ENCODE measurements at regions not wholly inside any gene's neighbourhood (a gene's known extent, or its start where the extent isn't known, plus 50 kb on each side); places are given as distances from the start of the nearest gene placed in this dataset.

DNA sequence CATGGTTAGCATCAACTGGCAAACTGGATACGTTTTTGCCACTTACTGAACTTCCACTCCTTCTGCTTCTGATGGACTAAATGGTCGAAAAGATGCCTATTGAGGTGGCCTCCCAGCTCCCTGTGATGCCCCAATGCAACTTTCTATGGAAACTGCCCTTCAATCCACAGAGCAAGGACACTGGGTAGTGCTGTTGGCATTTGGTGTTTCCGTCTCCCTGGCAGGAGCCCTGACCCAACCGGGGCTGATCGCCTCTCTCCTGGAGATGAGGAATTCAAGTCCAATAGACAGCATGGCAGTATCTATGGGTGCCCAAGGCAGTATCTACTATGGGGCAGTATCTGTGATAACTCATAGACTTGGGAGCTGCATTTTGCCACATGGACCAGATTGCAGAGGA is 116.3 kb upstream of the IRX3 start:
- DNase-seq (no peak), ATAC-seq (no peak)
- no peak overlapping the region for H3K27ac Mint-ChIP-seq
- H3K4me1 Mint-ChIP-seq = peaks cover 0 to 2% (median 0%) of the 10 kb centered on the region in 4 donors
- POLR2A ChIA-PET = no interaction called here
- peaks cover 2 to 26% (median 18%) of the 10 kb centered on the region in 5 donors for H3K27me3 Mint-ChIP-seq
- H3K9me3 Mint-ChIP-seq = peaks cover 0 to 2% (median 0%) of the 10 kb centered on the region in 9 donors
- no peaks in the 10 kb centered on the region for H3K36me3 Mint-ChIP-seq
- H3K4me3 Mint-ChIP-seq = no peak overlapping the region

DNA sequence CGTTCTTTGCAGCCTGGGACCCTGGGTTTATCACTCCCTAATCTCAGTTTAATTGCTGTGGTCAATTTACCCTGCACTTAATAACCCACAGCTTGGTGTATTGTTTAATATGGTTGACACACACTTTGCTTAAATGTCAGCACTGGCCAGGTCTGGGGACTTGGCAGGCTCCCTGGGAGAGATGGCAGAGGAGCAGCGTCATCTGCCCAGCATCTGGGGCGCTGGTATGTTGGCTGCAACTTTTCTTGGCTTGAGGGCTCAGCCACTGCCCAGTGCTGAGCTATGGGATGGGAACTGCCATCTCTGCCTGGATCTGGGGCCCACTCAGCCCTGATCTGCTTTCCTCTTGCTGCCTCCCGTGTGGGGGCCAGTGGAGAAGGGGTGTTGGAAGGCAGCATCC is 115.7 kb upstream of the IRX3 start:
- no peak for ATAC-seq
- POLR2A ChIA-PET = no interaction called here
- no peak for DNase-seq
- Mint-ChIP-seq H3K4me3 (no peak overlapping the region), H3K27ac (no peak overlapping the region), H3K27me3 (peaks cover 2 to 28% (median 24%) of the 10 kb centered on the region in 5 donors), H3K36me3 (no peaks in the 10 kb centered on the region), H3K4me1 (peaks cover 0 to 2% (median 0%) of the 10 kb centered on the region in 4 donors), H3K9me3 (peaks cover 0 to 5% (median 0%) of the 10 kb centered on the region in 9 donors)

DNA sequence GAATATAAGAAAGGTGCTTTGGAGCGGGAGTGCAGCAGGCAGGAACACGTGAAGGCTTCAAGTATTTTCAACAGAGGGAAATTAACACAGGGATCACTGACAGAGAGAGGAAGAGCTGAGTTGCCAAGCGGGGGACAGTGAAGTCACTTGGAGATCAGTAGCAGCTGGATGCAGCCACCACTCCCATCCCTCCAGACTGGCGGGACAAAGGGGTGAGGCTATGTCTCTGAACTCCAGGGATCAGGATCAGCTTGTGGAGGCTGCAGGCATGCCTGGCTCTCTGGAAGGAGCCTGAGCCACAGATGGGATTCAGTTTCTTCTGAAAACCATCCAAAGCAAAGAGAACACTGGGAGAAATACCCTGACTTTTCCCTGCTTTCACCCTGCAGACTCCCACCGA is 113.7 kb upstream of the IRX3 start:
- POLR2A ChIA-PET = interaction anchor here (0.7 kb wide), 1 partner anchor 17 kb away, joined by 3 read pairs; no protein-coding TSS in a partner anchor
- no peak for ATAC-seq
- peaks cover 0 to 19% (median 3%) of the 10 kb centered on the region in 9 donors for H3K9me3 Mint-ChIP-seq
- H3K4me1 Mint-ChIP-seq = no peaks in the 10 kb centered on the region
- no peak overlapping the region for H3K27ac Mint-ChIP-seq
- no peak for DNase-seq
- H3K36me3 Mint-ChIP-seq = peaks cover 0 to 11% (median 0%) of the 10 kb centered on the region in 3 donors
- no peak overlapping the region for H3K4me3 Mint-ChIP-seq
- H3K27me3 Mint-ChIP-seq = peaks cover 5 to 41% (median 26%) of the 10 kb centered on the region in 5 donors

DNA sequence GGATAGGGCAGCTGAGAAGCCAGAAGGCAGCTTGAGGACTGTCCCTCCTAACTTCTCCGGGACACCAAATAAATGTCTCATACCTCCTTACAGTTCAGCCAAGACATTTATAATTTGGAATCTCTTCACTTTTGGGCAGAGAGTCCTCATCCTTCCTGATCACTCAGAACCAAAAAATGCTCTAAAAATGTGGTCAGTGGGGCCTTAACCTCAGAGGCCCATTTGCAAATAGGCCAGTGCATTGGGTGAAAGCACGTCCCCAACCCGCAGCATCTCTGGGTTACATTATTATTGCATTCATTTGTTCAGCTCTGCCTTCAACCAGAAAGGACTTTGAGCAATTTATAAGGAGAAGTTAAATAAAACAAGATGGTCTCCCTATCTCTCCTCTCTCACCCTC is 112.4 kb upstream of the IRX3 start:
- DNase-seq (no peak), ATAC-seq (no peak)
- peaks cover 0 to 17% (median 0%) of the 10 kb centered on the region in 3 donors for H3K36me3 Mint-ChIP-seq
- no peaks in the 10 kb centered on the region for H3K4me1 Mint-ChIP-seq
- no peak overlapping the region for H3K27ac Mint-ChIP-seq
- peaks cover 5 to 44% (median 26%) of the 10 kb centered on the region in 5 donors for H3K27me3 Mint-ChIP-seq
- POLR2A ChIA-PET = no interaction called here
- H3K4me3 Mint-ChIP-seq = no peak overlapping the region
- H3K9me3 Mint-ChIP-seq = peaks cover 0 to 23% (median 8%) of the 10 kb centered on the region in 9 donors

DNA sequence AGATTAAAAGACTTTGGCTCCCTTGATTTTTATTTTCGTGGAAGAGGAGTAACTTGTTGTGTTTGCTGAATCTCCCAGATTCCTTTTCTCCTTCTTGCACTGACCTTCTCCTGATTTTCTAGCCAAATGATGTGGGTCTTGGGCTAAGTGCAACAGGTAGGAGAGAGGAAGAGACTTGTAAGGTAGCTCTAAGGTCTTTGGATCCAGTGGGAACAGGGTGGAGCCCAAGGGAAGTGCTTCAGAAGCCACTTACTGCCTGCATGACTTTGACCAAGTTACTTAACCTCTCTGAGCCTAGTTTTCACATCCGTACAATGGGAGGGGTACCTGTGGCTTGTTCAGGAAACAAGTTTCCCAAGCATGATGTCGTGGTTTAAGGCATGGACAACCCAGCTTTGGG is 111.3 kb upstream of the IRX3 start:
- no peak overlapping the region for H3K27ac Mint-ChIP-seq

DNA sequence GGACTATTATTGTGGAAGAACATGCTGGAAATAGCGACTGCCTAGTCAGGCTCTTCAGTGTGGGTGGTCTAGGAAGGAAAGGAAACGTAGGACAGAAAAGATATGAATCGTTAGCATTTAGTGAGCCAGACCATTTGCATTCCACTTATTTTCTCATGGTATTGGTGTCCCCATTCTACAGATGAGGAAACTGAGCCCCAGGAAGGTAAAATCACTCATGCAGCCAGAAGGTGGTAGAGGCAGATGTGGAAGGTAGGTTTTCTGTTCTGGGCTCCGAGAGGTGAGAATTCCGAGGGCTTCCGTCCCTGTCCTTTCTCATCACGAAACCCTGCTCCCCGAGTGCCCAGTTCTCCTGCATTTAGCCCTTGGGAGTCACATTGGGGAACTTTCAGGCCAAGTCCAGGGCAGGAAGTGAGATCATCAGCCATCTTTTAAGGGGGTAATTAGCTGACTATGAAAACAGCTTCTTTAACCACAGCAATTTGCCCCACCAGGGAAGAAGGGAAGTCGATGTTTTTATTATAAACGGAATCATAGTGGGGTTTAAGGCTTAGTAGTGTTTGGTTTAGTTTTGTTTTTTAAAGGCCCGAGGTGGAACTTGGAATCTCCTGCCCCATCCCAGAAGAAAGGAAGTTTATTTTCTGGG is 110.7 kb upstream of the IRX3 start:
- H3K4me1 Mint-ChIP-seq = no peaks in the 10 kb centered on the region
- DNase-seq (no peak), ATAC-seq (no peak)
- peaks cover 5 to 50% (median 30%) of the 10 kb centered on the region in 5 donors for H3K27me3 Mint-ChIP-seq
- peaks cover 0 to 23% (median 8%) of the 10 kb centered on the region in 9 donors for H3K9me3 Mint-ChIP-seq
- POLR2A ChIA-PET = no interaction called here
- no peak overlapping the region for H3K4me3 Mint-ChIP-seq
- peaks cover 0 to 17% (median 0%) of the 10 kb centered on the region in 3 donors for H3K36me3 Mint-ChIP-seq
- no peak overlapping the region for H3K27ac Mint-ChIP-seq

More for the DNA sequence above, 111.3 kb upstream of the IRX3 start:
- no peak for DNase-seq
- no peak for ATAC-seq
- Mint-ChIP-seq H3K9me3 (peaks cover 0 to 23% (median 8%) of the 10 kb centered on the region in 9 donors), H3K36me3 (peaks cover 0 to 17% (median 0%) of the 10 kb centered on the region in 3 donors), H3K4me3 (no peak overlapping the region), H3K27me3 (peaks cover 5 to 50% (median 28%) of the 10 kb centered on the region in 5 donors), H3K4me1 (no peaks in the 10 kb centered on the region)
- POLR2A ChIA-PET = no interaction called here

DNA sequence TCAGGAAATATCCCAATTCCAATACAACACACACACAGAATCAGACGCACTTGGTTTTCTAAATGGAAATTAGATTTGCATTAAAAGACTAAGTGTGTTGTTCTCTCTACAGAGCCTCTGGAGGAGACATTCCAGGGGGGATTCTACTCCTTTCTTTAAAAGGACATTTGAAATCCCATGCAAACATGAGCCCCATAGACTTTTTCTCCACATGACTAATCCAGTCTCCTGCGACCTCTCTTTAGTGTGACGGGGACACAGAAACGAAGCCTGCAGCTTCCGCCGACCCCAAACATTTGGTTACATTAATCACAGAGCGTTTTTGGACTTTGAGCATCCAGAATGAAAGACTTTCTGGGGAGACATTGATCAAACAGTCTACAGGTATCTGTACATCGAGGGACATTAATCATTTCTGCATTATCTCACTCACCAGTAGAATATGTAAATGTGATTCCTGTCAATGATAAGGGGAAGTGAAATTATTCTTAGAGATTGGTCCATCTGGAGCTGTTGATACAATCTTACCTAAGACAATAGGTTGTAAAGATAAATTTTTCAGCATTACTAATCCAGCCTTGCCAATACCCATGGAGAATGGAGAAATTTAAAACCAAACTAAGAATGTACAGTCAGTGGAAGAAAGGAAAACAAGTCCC is 103.4 kb upstream of the IRX3 start:
- Mint-ChIP-seq H3K27ac (no peak overlapping the region), H3K9me3 (peaks cover 0 to 14% (median 2%) of the 10 kb centered on the region in 9 donors), H3K4me1 (no peaks in the 10 kb centered on the region), H3K27me3 (peaks cover 1 to 19% (median 9%) of the 10 kb centered on the region in 5 donors), H3K36me3 (peaks cover 0 to 5% (median 0%) of the 10 kb centered on the region in 3 donors), H3K4me3 (no peak overlapping the region)
- no peak for DNase-seq
- no peak for ATAC-seq
- POLR2A ChIA-PET = no interaction called here

DNA sequence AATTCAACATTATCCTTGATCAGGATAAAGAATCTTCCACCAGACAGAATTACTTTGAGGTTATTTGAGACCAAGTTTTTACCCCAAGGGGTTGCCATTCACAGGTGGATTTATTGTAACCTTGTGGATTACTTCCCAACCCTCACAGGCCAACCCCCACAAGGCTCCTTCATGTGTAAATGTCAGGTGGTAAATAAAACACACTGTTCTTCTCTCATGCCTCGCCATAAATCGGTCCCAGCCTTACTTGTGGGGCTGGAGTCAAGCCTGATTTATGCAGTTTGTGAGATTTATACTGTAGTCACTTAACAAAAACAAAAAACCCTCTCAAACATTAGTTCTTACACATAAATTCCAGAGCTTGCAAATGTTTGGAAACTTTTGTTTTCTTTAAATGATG is 98.6 kb upstream of the IRX3 start:
- peaks cover 0 to 2% (median 0%) of the 10 kb centered on the region in 4 donors for H3K4me1 Mint-ChIP-seq
- H3K36me3 Mint-ChIP-seq = peaks cover 0 to 13% (median 0%) of the 10 kb centered on the region in 3 donors
- no peak for ATAC-seq
- no peak overlapping the region for H3K4me3 Mint-ChIP-seq
- H3K27ac Mint-ChIP-seq = no peak overlapping the region
- no peak for DNase-seq
- POLR2A ChIA-PET = no interaction called here
- H3K27me3 Mint-ChIP-seq = peaks cover 4 to 23% (median 16%) of the 10 kb centered on the region in 5 donors
- peaks cover 2 to 37% (median 16%) of the 10 kb centered on the region in 9 donors for H3K9me3 Mint-ChIP-seq

DNA sequence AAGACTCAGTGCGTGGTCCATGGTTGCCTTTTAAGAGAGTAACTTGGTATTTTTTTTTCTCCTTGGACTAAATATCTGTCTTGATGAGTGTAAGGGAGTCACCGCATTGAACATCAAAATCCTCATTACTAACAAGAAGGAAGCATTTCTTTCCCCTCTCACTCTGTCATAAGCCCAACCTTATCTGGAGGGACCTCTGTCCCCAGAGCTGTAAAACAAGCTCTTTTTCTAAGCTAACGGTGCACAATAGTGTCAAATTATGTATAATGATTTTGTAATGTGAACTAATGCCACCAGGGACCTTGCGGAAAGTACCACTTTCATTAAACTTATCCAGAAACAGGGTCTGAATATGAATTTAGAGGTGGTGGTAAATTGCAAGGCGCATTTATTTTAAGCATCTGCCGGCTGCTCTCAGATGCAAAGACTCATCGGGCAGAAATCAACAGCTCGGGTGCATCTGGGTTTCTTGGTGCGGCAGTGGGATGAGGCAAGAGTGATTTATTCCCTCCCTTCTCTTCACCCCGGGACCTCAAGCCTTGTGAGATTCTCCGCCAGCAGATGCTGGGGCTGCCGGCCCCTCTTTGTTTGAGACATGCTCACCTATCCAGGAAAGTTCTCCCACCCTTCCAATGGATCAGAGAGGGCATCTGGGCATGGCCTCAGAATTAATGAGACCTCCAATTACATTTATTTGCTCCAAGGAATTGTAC is 95.2 kb upstream of the IRX3 start:
- POLR2A ChIA-PET = no interaction called here
- H3K4me3 Mint-ChIP-seq = no peak overlapping the region
- peaks cover 5 to 45% (median 13%) of the 10 kb centered on the region in 5 donors for H3K27me3 Mint-ChIP-seq
- no peak overlapping the region for H3K27ac Mint-ChIP-seq
- H3K9me3 Mint-ChIP-seq = peaks cover 11 to 71% (median 37%) of the 10 kb centered on the region in 9 donors
- H3K4me1 Mint-ChIP-seq = peaks cover 0 to 2% (median 0%) of the 10 kb centered on the region in 4 donors
- H3K36me3 Mint-ChIP-seq = peaks cover 0 to 44% (median 4%) of the 10 kb centered on the region in 3 donors
- ATAC-seq (no peak), DNase-seq (no peak)

DNA sequence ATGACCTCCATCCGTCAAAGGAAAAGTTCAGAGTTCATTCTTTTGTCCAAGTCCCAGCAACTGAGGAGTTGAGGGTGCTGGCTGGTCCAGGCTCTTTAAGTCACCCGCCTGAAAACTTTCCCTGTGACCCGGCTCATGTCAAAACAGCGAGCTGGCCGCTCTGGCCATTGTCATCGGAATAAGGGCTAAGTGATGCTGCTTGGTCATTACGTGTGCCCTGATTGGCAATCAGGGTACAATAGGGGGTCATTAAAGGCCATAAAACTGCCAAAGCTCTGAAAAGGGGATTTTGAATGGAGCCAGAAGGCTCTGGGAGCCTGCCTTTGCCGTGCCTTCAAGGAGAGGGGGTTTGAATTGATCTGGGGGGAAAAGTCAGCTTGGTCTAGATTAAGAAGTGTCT is 88.5 kb upstream of the IRX3 start:
- Mint-ChIP-seq H3K9me3 (peaks cover 8 to 40% (median 19%) of the 10 kb centered on the region in 9 donors), H3K4me1 (peaks cover 2 to 13% (median 7%) of the 10 kb centered on the region in 4 donors), H3K27ac (no peak overlapping the region), H3K4me3 (no peak overlapping the region), H3K36me3 (peaks cover 0 to 32% (median 5%) of the 10 kb centered on the region in 3 donors), H3K27me3 (peaks cover 24 to 80% (median 50%) of the 10 kb centered on the region in 5 donors)
- DNase-seq = no peak
- no peak for ATAC-seq
- POLR2A ChIA-PET = no interaction called here

DNA sequence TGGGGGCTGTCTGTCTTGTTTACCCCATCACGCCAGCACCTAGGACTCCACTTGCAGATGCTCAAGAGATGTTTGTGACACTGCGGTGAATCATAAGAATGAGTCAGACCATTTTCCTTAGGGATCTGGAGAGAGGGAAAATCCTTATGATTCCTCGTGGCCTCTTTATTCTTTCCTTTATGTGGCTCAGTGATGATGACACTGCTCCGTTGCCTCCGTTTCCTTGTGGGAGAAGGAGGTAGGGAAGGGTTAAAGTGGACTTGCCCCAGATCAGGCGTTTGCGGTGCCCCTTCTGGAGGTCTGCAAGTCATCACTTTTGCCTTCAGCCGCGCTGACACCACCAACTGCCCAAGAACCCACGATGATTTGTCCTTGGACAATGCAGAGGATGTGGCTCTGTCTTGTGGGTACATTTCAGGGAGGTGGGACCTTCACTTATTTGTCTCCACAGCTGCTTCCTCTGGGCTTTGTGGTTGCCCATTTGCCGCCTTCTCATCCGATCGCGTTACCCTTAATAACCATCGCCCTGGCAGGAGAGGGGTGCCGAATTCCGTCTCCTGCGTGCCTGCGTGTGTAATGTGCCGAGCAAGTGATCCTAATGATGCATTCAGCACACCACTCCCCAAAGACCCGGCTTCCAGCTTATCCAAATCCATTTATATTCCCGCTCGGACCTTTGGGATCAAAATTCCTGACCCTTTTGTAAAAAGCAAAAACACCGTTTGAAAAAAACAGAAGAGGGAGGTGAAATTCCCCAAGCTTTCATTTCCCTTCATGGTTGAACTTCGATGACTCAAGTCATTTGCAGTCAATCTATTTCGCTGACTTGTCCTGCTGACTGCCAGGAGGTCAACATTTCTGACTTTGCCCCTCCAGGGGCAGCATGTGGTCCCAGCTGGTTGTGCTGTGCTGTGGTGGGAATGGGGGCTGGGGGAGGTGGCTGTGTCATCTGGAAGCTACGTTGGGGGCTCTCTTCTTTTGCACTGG is 87.2 kb upstream of the IRX3 start:
- Mint-ChIP-seq H3K27me3 (peaks cover 23 to 84% (median 49%) of the 10 kb centered on the region in 5 donors), H3K4me1 (peaks cover 3 to 13% (median 7%) of the 10 kb centered on the region in 4 donors), H3K27ac (no peak overlapping the region), H3K9me3 (peaks cover under 1 to 30% (median 10%) of the 10 kb centered on the region in 9 donors), H3K4me3 (no peak overlapping the region), H3K36me3 (peaks cover 0 to 19% (median 2%) of the 10 kb centered on the region in 3 donors)
- no peak for DNase-seq
- POLR2A ChIA-PET = no interaction called here
- no peak for ATAC-seq
